AG09309 (cell line): ENCODE measurements at regions not wholly inside any gene's neighbourhood (a gene's known extent, or its start where the extent isn't known, plus 50 kb on each side); places are given as distances from the start of the nearest gene placed in this dataset.

Experiments
- DNase-seq: peaks from one replicate; pipeline ENCODE4 v3.0.0-alpha.2; 2010; ENCODE audit warnings: low read depth
- H3K4me3 ChIP-seq: 2 replicates; pipeline ENCODE4 v1.5.1; 2011; ENCODE audit warnings: mild to moderate bottlenecking, low read depth, low read length, moderate library complexity; ENCODE audit not compliant: control insufficient read depth
- CTCF ChIP-seq: IDR thresholded peaks from 2 replicates; pipeline ENCODE4 v1.5.1; 2011; ENCODE audit warnings: mild to moderate bottlenecking, low read depth, low read length, inconsistent platforms; ENCODE audit not compliant: insufficient read depth, control insufficient read depth; ENCODE audit errors: missing control alignments

GRCh38 chr5:122719991-122720746 is 54.7 kb upstream of the SNX2 start:
- no peak for DNase-seq
- no peak overlapping the region for H3K4me3 ChIP-seq
- no peak for TF ChIP-seq CTCF

- TF ChIP-seq CTCF = no peak
- no peak overlapping the region for H3K4me3 ChIP-seq
- no peak for DNase-seq
These were observed 53.8 kb upstream of the SNX2 start for GRCh38 chr5:122721127-122721526.

- no peak overlapping the region for H3K4me3 ChIP-seq
- DNase-seq = no peak
- no peak for TF ChIP-seq CTCF
These were observed 52.5 kb upstream of the SNX2 start for GRCh38 chr5:122722341-122722740.

GRCh38 chr5:122723606-122724352 is 51.1 kb upstream of the SNX2 start:
- TF ChIP-seq CTCF = no peak
- no peak overlapping the region for H3K4me3 ChIP-seq
- peak; percentile 71 for DNase-seq
